ENCODE measurements at regions not wholly inside any gene's neighbourhood (a gene's known extent, or its start where the extent isn't known, plus 50 kb on each side); places are given as distances from the start of the nearest gene placed in this dataset.

GRCh38 chr3:150077581-150078247 lies 107.0 kb upstream of the PFN2 start:
- TF ChIP-seq SIN3A (IDR thresholded peaks at IDR 0.05; ENCODE audit: borderline replicate concordance, insufficient read depth, low read length), result no peak
- no peak for TF ChIP-seq TAF1 (IDR thresholded peaks at IDR 0.05; ENCODE audit: borderline replicate concordance, insufficient read depth, low read length)
- TF ChIP-seq POLR2AphosphoS5 (IDR thresholded peaks at IDR 0.05; ENCODE audit: low read depth, low read length), result no peak
- TF ChIP-seq, protein P1, sequence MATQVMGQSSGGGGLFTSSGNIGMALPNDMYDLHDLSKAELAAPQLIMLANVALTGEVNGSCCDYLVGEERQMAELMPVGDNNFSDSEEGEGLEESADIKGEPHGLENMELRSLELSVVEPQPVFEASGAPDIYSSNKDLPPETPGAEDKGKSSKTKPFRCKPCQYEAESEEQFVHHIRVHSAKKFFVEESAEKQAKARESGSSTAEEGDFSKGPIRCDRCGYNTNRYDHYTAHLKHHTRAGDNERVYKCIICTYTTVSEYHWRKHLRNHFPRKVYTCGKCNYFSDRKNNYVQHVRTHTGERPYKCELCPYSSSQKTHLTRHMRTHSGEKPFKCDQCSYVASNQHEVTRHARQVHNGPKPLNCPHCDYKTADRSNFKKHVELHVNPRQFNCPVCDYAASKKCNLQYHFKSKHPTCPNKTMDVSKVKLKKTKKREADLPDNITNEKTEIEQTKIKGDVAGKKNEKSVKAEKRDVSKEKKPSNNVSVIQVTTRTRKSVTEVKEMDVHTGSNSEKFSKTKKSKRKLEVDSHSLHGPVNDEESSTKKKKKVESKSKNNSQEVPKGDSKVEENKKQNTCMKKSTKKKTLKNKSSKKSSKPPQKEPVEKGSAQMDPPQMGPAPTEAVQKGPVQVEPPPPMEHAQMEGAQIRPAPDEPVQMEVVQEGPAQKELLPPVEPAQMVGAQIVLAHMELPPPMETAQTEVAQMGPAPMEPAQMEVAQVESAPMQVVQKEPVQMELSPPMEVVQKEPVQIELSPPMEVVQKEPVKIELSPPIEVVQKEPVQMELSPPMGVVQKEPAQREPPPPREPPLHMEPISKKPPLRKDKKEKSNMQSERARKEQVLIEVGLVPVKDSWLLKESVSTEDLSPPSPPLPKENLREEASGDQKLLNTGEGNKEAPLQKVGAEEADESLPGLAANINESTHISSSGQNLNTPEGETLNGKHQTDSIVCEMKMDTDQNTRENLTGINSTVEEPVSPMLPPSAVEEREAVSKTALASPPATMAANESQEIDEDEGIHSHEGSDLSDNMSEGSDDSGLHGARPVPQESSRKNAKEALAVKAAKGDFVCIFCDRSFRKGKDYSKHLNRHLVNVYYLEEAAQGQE (IDR thresholded peaks at IDR 0.05; ENCODE audit: insufficient read depth in 1 of 2, low read depth in 2 of 2, low read length in 2 of 2), result no peak

Data from PFSK-1 (cell line).